Spinal cord (tissue), 10 donors: ENCODE measurements at regions not wholly inside any gene's neighbourhood (a gene's known extent, or its start where the extent isn't known, plus 50 kb on each side); places are given as distances from the start of the nearest gene placed in this dataset. TPM values are rescaled to one million over a fixed set of nuclear protein-coding genes. Genes with fewer than 3 reads are reported as not detected.

Experiments
- DNase-seq, 6 donors: peaks; one replicate each; pipeline versions ENCODE4 v3.0.0 to v3.0.0-alpha.2; 2013 to 2015; ENCODE audit warnings: low spot score in 6 of 6, low read depth in 4 of 6
- H3K27ac ChIP-seq: one replicate; pipeline ENCODE4 v1.5.1; 2013; ENCODE audit warnings: low read depth, low read length, control low read depth
- H3K27me3 ChIP-seq: one replicate; pipeline ENCODE4 v1.6.1; 2013; ENCODE audit warnings: low read length; ENCODE audit not compliant: control insufficient read depth, insufficient read depth
- H3K36me3 ChIP-seq: one replicate; pipeline ENCODE4 v1.6.1; 2013; ENCODE audit warnings: low read length; ENCODE audit not compliant: control insufficient read depth, insufficient read depth
- H3K4me1 ChIP-seq: one replicate; pipeline ENCODE4 v1.6.1; 2013; ENCODE audit warnings: low read length; ENCODE audit not compliant: control insufficient read depth, insufficient read depth
- H3K4me3 ChIP-seq: one replicate; pipeline ENCODE4 v1.5.1; 2013; ENCODE audit warnings: low read depth, low read length, control low read depth
- H3K9me3 ChIP-seq: one replicate; pipeline ENCODE4 v1.6.1; 2013; ENCODE audit warnings: low read length; ENCODE audit not compliant: control insufficient read depth, insufficient read depth
- WGBS: methylation state at CpG from one replicate; pipeline ENCODE4 v1.1.5; 2013; ENCODE audit warnings: missing lambda C conversion rate; ENCODE audit not compliant: insufficient coverage; 5-methylcytosine and 5-hydroxymethylcytosine counted together
- small RNA-seq: library from RNA; depleted of rRNA; stranded (forward); fragments of <200 nt; gene quantifications from one replicate; pipeline ENCODE3, GENCODE V24; 2014; ENCODE audit warnings: low replicate concordance
- donor health status: healthy.

DNA sequence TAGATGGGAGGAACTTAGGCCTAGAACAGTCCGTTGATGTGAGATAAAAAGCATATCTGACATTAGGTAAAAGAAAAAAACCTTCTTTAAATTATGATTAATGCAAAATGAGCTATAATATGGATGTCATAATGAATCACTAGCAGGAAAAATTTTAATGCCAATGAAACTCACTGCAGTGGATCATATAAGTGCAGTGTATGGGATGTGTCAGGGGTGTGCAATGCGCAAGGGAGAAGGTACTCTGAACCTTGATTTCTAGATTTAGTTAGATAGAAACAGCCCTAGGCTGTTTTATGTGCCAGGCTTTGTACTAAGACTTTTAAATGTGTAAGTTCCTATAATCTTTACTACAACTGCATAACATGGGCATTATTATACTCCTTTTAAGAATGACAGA is 50.4 kb upstream of the NXPH2 start:
- Histone ChIP-seq H3K4me3 (no peak overlapping the region), H3K9me3 (no peaks in the 10 kb centered on the region), H3K4me1 (no peaks in the 10 kb centered on the region), H3K36me3 (no peaks in the 10 kb centered on the region), H3K27me3 (no peaks in the 10 kb centered on the region), H3K27ac (no peak overlapping the region)
- DNase-seq: no peak
- no CpG with 5 or more reads among the region's 2 CpGs for WGBS

Small RNA genes lying in the stretch of these regions (small RNA-seq; reads per million reads assigned to genes)
- not detected for gene RF00139
- gene RN7SKP286: 0.06 reads per million
